GM06990 (cell line): ENCODE measurements at regions not wholly inside any gene's neighbourhood (a gene's known extent, or its start where the extent isn't known, plus 50 kb on each side); places are given as distances from the start of the nearest gene placed in this dataset.
"Not testable (repeated sequence)": the region's sequence is repeated elsewhere in the genome, so short reads cannot be mapped to it uniquely, and the experiment has no call there.

ENCODE experiments used
- DNase-seq: peaks from one replicate; pipeline ENCODE4 v3.0.0-alpha.2; 2011; ENCODE audit not compliant: insufficient read length; ENCODE audit errors: extremely low read depth
- H3K27me3 ChIP-seq: replicated peaks from 2 replicates; pipeline ENCODE4 v1.6.0; 2011; ENCODE audit warnings: low read length; ENCODE audit not compliant: control insufficient read depth, insufficient read depth
- H3K36me3 ChIP-seq: 2 replicates; pipeline ENCODE4 v1.5.1; 2011; ENCODE audit warnings: low read length; ENCODE audit not compliant: control insufficient read depth, insufficient read depth
- H3K4me3 ChIP-seq: replicated peaks from 2 replicates; pipeline ENCODE4 v1.5.1; 2011; ENCODE audit warnings: low read depth, mild to moderate bottlenecking, control low read depth, low read length
- TF ChIP-seq, protein P1 (sequence below): IDR thresholded peaks from 2 replicates; pipeline ENCODE4 v1.5.1; 2011; ENCODE audit warnings: low read length, control low read depth, mild to moderate bottlenecking, inconsistent platforms; ENCODE audit not compliant: insufficient read depth, poor library complexity, severe bottlenecking

DNA sequence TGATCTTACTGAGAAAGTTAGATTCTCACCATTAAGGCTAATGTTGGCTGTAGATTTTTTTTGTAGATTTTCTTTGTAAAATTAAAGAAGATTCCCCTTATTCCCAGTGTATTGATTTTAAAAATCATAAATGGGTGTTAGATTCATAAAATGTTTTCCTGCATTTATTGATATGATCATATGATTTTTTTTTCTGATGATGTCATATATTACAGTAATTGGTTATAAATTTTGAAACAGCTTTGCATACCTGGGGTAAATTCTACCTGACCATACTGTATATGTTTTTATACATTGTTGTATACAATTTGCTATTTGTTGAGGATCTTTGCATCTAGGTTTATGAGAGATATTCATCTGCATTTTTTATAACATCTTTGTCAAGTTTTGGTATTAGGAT lies 880.3 kb upstream of the GRIA3 start:
- no peaks in the 10 kb centered on the region for H3K27me3 ChIP-seq
- TF ChIP-seq, protein P1, sequence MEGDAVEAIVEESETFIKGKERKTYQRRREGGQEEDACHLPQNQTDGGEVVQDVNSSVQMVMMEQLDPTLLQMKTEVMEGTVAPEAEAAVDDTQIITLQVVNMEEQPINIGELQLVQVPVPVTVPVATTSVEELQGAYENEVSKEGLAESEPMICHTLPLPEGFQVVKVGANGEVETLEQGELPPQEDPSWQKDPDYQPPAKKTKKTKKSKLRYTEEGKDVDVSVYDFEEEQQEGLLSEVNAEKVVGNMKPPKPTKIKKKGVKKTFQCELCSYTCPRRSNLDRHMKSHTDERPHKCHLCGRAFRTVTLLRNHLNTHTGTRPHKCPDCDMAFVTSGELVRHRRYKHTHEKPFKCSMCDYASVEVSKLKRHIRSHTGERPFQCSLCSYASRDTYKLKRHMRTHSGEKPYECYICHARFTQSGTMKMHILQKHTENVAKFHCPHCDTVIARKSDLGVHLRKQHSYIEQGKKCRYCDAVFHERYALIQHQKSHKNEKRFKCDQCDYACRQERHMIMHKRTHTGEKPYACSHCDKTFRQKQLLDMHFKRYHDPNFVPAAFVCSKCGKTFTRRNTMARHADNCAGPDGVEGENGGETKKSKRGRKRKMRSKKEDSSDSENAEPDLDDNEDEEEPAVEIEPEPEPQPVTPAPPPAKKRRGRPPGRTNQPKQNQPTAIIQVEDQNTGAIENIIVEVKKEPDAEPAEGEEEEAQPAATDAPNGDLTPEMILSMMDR: no peak
- DNase-seq: no peak
- H3K36me3 ChIP-seq: no peaks in the 10 kb centered on the region
- no peak overlapping the region for H3K4me3 ChIP-seq

DNA sequence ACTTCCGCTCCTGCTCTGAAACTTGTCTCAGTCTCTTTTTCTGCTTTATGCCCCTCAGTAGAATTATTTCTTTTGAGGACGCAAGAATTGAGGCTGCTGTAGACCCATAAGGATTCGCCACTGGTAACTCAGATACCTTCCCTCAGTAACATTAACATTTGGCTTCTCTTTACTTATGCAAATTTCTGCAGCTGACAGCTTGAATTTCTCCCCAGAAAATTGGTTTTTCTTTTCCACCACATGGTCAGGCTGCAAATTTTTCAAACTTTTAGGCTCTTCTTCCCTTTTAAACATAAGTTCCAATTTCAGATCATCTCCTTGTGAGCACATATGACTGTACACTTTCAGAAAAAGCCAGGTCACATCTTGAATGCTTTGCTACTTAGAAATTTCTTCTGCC lies 839.3 kb upstream of the GRIA3 start:
- no peaks in the 10 kb centered on the region for H3K27me3 ChIP-seq
- no peak overlapping the region for H3K4me3 ChIP-seq
- TF ChIP-seq, protein P1: no peak
- no peak for DNase-seq
- H3K36me3 ChIP-seq: no peaks in the 10 kb centered on the region

DNA sequence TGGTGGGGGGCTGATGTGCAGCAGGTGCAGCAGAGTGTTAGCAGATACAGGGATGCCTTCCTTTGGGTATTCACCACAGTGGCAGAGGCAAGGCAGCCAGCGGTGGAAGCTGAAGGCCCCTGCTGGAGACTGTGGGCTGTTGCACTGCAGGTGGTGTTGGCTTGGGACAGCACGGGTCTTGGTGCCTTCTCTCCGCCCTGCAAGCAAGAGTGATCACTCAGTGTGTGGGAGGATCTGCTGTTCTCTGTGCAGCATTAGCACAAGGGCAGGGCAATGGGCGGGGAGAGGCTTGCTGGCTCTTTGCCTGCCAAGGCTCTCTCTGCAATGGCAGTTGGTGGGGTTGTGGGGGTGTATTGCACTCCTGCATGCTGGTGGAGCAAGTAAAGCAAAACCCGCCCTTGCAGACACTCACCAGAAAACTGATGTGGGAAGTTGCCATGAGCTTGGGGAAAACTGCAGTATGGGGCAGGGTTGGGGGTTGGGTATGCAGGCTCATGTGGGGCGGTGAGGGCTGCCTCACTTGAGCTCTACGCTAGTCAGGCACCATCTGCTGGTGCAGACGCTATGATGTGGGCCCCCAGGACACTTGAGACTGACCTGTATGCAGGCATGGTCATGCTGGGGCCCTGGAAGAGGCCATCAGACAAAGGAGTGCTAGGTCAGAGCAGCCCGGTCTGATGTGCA lies 820.8 kb upstream of the GRIA3 start:
- no peak overlapping the region for H3K4me3 ChIP-seq
- no peaks in the 10 kb centered on the region for H3K36me3 ChIP-seq
- TF ChIP-seq, protein P1: no peak
- DNase-seq: no peak
- no peaks in the 10 kb centered on the region for H3K27me3 ChIP-seq

DNA sequence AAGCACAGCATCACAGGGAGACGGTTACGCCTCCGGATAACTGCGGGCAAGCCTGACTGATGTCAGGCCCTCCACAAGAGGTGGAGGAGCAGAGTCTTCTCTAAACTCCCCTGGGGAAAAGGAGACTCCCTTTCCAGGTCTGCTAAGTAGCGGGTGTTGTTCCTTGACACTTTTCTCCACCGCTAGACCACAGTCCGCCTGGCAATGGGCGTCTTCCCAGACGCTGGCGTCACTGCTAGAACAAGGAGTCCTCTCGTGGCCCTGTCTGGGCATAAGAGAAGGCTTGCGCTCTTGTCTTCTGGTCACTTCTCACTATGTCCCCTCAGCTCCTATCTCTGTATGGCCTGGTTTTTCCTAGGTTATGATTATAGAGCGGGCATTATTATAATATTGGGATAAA lies 808.5 kb upstream of the GRIA3 start:
- DNase-seq, H3K36me3 ChIP-seq, H3K4me3 ChIP-seq, H3K27me3 ChIP-seq: not testable (repeated sequence)

DNA sequence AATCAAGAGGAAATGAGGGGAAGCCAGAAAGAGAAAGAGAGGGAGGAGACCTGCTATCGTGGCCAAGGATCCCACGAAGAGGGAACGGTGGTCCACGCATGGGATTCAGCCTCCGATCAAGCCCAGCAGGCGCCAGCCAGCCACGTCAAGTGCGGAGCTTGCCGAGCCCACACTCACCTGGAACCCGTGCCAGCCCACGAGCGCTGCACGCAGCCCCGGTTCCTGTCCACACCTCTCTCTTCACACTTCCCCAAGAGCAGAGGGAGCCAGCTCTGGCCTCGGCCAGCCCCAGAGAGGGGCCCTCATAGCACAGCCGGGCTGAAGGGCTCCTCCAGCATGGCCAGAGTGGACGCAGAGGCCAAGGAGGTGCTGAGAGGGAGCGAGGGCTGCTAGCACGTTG lies 795.1 kb upstream of the GRIA3 start:
- Histone ChIP-seq H3K36me3 (no peaks in the 10 kb centered on the region), H3K4me3 (no peak overlapping the region), H3K27me3 (no peaks in the 10 kb centered on the region)
- DNase-seq: no peak
- TF ChIP-seq, protein P1: no peak

DNA sequence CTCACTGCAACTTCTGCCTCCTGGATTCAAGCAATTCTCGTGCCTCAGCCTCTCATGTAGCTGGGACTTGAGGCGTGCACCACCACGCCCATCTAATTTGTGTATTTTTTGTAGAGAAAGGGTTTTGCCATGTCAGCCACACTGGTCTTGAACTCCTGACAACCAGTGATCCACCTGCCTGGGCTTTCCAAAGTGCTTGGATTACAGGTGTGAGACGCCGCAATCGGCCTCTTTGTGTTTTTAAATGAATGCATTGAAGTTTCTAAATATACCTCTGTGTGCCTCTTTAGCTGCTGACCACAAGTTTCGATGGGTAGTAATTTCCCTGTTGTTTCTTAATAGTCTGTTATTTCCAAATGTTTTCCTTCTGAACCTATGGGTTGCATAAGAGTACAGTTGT lies 765.3 kb upstream of the GRIA3 start:
- no peaks in the 10 kb centered on the region for H3K27me3 ChIP-seq
- TF ChIP-seq, protein P1: no peak
- no peaks in the 10 kb centered on the region for H3K36me3 ChIP-seq
- no peak overlapping the region for H3K4me3 ChIP-seq
- no peak for DNase-seq
